Large intestine (tissue), 3 donors: ENCODE measurements at regions not wholly inside any gene's neighbourhood (a gene's known extent, or its start where the extent isn't known, plus 50 kb on each side); places are given as distances from the start of the nearest gene placed in this dataset.
"Not testable (repeated sequence)": the region's sequence is repeated elsewhere in the genome, so short reads cannot be mapped to it uniquely, and the experiment has no call there.

Experiments used
- DNase-seq, 2 donors: peaks; one replicate each; pipeline versions ENCODE4 v3.0.0 to v3.0.0-alpha.2; 2013
- H3K27ac ChIP-seq: one replicate; pipeline ENCODE4 v1.5.1; 2013; ENCODE audit warnings: low read length
- H3K27me3 ChIP-seq: 2 replicates; pipeline ENCODE4 v1.6.1; 2013; ENCODE audit warnings: low read length; ENCODE audit not compliant: control insufficient read depth, insufficient read depth
- H3K36me3 ChIP-seq: 2 replicates; pipeline ENCODE4 v1.6.1; 2013; ENCODE audit warnings: low read length; ENCODE audit not compliant: control insufficient read depth, insufficient read depth
- H3K4me1 ChIP-seq: one replicate; pipeline ENCODE4 v1.6.1; 2013; ENCODE audit warnings: low read length; ENCODE audit not compliant: control insufficient read depth, insufficient read depth
- H3K4me3 ChIP-seq: one replicate; pipeline ENCODE4 v1.5.1; 2013; ENCODE audit warnings: low read length
- H3K9me3 ChIP-seq: one replicate; pipeline ENCODE4 v1.6.1; 2013; ENCODE audit warnings: mild to moderate bottlenecking, low read depth, low read length, moderate library complexity; ENCODE audit not compliant: control insufficient read depth
- WGBS: methylation state at CpG from one replicate; pipeline ENCODE4 v1.1.5; 2013; ENCODE audit warnings: low lambda C conversion rate; ENCODE audit not compliant: insufficient coverage; 5-methylcytosine and 5-hydroxymethylcytosine counted together

- 100% methylated on average over 2 of the region's 2 CpGs for WGBS
- H3K4me3 ChIP-seq: no peak overlapping the region
Observed at GRCh38 chr5:74534397-74535129, 106.0 kb downstream of the ENC1 start.

GRCh38 chr5:74530326-74531050 lies 110.0 kb downstream of the ENC1 start:
- no peaks in the 10 kb centered on the region for H3K4me1 ChIP-seq
- H3K27me3 ChIP-seq: no peaks in the 10 kb centered on the region
- WGBS: 100% methylated on average over 2 of the region's 4 CpGs
- H3K27ac ChIP-seq: no peak overlapping the region
- H3K4me3 ChIP-seq: no peak overlapping the region
- H3K9me3 ChIP-seq: peaks cover 8% of the 10 kb centered on the region
- no peak for DNase-seq
- no peaks in the 10 kb centered on the region for H3K36me3 ChIP-seq

More at GRCh38 chr5:74534397-74535129, 106.0 kb downstream of the ENC1 start:
- Histone ChIP-seq H3K36me3 (no peaks in the 10 kb centered on the region), H3K4me1 (no peaks in the 10 kb centered on the region), H3K9me3 (peaks cover 8% of the 10 kb centered on the region), H3K27ac (no peak overlapping the region), H3K27me3 (no peaks in the 10 kb centered on the region)
- no peak for DNase-seq

- no peak overlapping the region for H3K27ac ChIP-seq
- peaks cover 3% of the 10 kb centered on the region for H3K9me3 ChIP-seq
- H3K4me3 ChIP-seq: no peak overlapping the region
- no peaks in the 10 kb centered on the region for H3K4me1 ChIP-seq
- DNase-seq: no peak
- H3K27me3 ChIP-seq: no peaks in the 10 kb centered on the region
- WGBS: 100% methylated on average over 1 of the region's 7 CpGs
- H3K36me3 ChIP-seq: no peaks in the 10 kb centered on the region
Observed at GRCh38 chr5:74529101-74529500, 111.4 kb downstream of the ENC1 start.

GRCh38 chr5:74526111-74526510 lies 114.4 kb downstream of the ENC1 start:
- Histone ChIP-seq H3K9me3 (peaks cover 4% of the 10 kb centered on the region), H3K4me1 (no peaks in the 10 kb centered on the region), H3K27ac (no peak overlapping the region), H3K36me3 (no peaks in the 10 kb centered on the region), H3K27me3 (no peaks in the 10 kb centered on the region), H3K4me3 (no peak overlapping the region)
- 86% methylated on average over 1 of the region's 1 CpG for WGBS
- DNase-seq: no peak

GRCh38 chr5:74524767-74525166 lies 115.8 kb downstream of the ENC1 start:
- H3K4me1 ChIP-seq, H3K36me3 ChIP-seq, DNase-seq, H3K27ac ChIP-seq, H3K4me3 ChIP-seq, H3K9me3 ChIP-seq, H3K27me3 ChIP-seq: not testable (repeated sequence)
- WGBS: no CpG with 5 or more reads among the region's 3 CpGs

- not testable (repeated sequence) for H3K27ac ChIP-seq, H3K36me3 ChIP-seq, H3K4me3 ChIP-seq, H3K27me3 ChIP-seq, H3K9me3 ChIP-seq, H3K4me1 ChIP-seq, DNase-seq
- WGBS: no CpG with 5 or more reads among the region's 4 CpGs
Observed at GRCh38 chr5:74523698-74524097, 116.8 kb downstream of the ENC1 start.

GRCh38 chr5:74522838-74523237 lies 117.7 kb downstream of the ENC1 start:
- H3K27ac ChIP-seq, DNase-seq, H3K9me3 ChIP-seq, H3K36me3 ChIP-seq, H3K4me3 ChIP-seq, H3K27me3 ChIP-seq, H3K4me1 ChIP-seq: not testable (repeated sequence)
- no CpG with 5 or more reads among the region's 2 CpGs for WGBS

- no peaks in the 10 kb centered on the region for H3K36me3 ChIP-seq
- WGBS: no CpG with 5 or more reads among the region's 3 CpGs
Observed at GRCh38 chr5:74521401-74521800, 119.1 kb downstream of the ENC1 start.

GRCh38 chr5:74519679-74520078 lies 120.8 kb downstream of the ENC1 start:
- no CpG with 5 or more reads among the region's 4 CpGs for WGBS
- H3K36me3 ChIP-seq: no peaks in the 10 kb centered on the region
- no peak overlapping the region for H3K4me3 ChIP-seq
- DNase-seq: no peak
- H3K4me1 ChIP-seq: peaks cover 17% of the 10 kb centered on the region
- no peaks in the 10 kb centered on the region for H3K27me3 ChIP-seq
- H3K9me3 ChIP-seq: peaks cover 4% of the 10 kb centered on the region
- no peak overlapping the region for H3K27ac ChIP-seq

More at GRCh38 chr5:74521401-74521800, 119.1 kb downstream of the ENC1 start:
- Histone ChIP-seq H3K27ac (no peak overlapping the region), H3K4me1 (peaks cover 6% of the 10 kb centered on the region), H3K4me3 (no peak overlapping the region), H3K27me3 (no peaks in the 10 kb centered on the region), H3K9me3 (peaks cover 4% of the 10 kb centered on the region)
- no peak for DNase-seq

GRCh38 chr5:74519161-74519571 lies 121.4 kb downstream of the ENC1 start:
- H3K36me3 ChIP-seq: no peaks in the 10 kb centered on the region
- H3K27me3 ChIP-seq: no peaks in the 10 kb centered on the region
- H3K4me1 ChIP-seq: peaks cover 17% of the 10 kb centered on the region
- peaks cover 4% of the 10 kb centered on the region for H3K9me3 ChIP-seq
- H3K27ac ChIP-seq: no peak overlapping the region
- H3K4me3 ChIP-seq: no peak overlapping the region
- WGBS: no CpG with 5 or more reads among the region's 7 CpGs
- peak; percentile 64 to 78 for DNase-seq

- Histone ChIP-seq H3K27ac (no peak overlapping the region), H3K36me3 (no peaks in the 10 kb centered on the region), H3K4me1 (peaks cover 17% of the 10 kb centered on the region), H3K9me3 (no peaks in the 10 kb centered on the region), H3K4me3 (no peak overlapping the region), H3K27me3 (no peaks in the 10 kb centered on the region)
- no peak for DNase-seq
Observed at GRCh38 chr5:74517700-74518099, 122.8 kb downstream of the ENC1 start.
